ENCODE measurements at regions not wholly inside any gene's neighbourhood (a gene's known extent, or its start where the extent isn't known, plus 50 kb on each side); places are given as distances from the start of the nearest gene placed in this dataset.

DNA sequence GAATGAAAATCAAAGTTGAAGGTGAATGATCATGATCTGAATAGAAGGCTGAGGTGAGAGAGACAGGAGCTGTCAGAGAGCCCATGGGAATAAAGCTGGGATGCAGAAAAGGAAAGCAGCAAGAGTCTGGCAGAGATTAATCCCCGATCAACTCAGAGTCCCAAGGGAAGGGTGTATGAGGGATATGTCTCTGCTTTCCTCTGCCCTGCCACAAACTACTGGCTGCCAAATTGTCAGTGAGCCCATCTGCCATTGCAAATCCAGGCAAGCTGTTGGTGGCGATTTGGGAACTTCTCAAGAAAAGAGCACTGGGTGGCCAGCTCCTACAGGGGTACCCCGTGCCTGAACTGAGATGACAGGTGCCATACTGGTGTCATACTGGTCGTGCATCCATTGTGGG lies 705.5 kb upstream of the MAN1A1 start:
- no peak for DNase-seq

DNA sequence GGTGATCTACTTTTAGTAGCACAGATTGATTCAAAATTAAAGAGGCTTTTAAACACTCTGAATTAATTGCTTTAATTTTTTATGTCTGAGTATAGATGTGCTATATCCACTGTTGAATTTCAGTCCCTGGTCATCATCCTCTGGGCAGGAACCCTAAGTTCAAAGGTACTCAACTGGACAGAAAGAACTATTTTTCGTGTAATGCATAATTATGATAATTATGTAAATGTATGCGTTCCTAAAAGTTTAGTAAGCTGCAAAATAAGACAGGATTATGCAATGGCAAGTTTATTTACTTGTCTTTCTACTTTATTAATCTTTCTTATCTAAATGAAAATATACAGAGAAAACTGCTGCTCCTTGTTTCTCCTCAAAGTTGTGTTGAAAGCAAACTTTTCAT lies 690.1 kb upstream of the MAN1A1 start:
- no peak for DNase-seq

DNA sequence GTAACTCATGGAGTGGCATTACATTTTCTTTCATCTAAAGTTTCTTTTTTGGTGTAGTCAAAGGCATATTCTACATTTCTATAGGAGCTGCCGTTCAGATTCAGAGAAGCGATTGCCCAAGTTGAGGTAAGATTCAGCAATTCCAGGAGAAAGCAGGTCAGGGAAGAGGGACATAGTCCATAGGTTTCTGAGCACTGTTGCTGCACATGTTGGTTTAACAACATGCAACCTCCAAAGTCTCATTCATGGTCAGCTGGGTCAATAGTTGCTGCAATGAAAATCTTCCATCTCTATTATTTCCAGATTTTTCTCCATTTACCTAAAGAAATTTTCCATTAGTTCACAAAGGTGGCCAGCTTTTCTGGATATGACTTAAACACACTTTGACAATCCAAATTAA lies 682.3 kb upstream of the MAN1A1 start:
- no peak for DNase-seq

DNA sequence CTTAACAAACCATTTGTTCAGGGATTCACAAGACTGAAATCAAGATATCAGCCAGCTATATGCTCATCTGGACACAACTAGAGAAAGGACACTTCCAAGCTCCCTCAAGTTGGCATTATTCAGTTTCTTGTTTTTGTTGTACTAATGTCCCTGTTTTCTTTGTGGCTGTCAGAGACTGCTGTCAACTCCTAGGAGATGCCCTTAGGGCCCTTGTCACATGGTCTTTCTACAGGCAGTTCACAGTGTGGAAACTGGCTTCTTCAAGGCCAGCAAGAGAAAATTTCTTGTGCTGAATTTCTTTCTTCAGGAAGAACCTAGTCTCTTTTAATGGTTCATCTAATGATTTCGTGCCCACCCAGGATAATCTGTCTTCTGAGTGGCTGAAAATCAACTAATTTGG lies 677.2 kb upstream of the MAN1A1 start:
- no peak for DNase-seq

DNA sequence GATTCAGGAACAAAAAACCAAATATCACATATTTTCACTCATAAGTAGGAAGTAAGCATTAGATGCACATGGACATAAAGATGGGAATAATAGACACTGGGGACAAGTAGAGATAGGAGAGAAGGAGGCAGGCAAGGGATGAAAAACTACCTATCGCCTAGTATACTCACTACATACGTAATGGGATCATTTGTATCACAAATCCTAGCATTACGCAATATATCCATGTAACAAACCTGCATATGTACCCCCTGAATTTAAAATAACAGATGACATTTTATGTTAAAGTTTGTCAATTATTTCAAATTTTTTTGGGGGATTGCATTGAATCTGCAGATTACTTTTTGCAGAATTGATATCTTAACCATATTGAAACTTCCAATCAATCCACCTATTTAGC lies 660.5 kb upstream of the MAN1A1 start:
- DNase-seq = no peak

DNA sequence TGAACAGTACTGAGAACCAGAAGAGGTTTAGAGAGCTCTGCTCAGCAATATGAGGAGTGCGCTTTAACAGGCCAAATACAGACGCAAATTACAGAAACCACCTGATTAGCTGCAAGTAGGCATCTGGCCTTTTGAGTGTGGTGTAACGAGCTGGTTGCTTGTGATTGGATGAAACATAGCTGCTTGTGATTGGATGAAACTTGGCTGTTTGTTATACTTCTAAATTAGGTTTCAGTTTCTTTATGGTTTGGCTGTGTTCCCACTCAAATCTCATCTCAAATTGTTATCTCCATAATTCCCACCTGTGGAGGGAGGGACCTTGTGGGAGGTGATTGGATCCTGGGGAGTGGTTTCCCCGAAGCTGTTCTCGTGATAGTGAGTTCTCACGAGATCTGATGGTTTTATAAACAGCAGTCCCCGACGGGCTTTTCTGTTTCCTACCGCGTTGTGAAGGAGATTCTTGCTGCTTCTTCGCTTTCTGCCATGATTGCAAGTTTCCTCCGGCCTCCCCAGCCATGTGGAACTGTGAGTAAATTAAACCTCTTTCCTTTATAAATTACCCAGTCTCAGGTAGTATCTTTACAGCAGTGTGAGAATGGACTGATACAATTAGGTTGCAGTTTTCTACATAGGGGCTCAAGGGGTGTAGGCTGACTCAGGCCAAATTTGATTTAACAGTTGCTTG lies 655.9 kb upstream of the MAN1A1 start:
- DNase-seq = no peak

DNA sequence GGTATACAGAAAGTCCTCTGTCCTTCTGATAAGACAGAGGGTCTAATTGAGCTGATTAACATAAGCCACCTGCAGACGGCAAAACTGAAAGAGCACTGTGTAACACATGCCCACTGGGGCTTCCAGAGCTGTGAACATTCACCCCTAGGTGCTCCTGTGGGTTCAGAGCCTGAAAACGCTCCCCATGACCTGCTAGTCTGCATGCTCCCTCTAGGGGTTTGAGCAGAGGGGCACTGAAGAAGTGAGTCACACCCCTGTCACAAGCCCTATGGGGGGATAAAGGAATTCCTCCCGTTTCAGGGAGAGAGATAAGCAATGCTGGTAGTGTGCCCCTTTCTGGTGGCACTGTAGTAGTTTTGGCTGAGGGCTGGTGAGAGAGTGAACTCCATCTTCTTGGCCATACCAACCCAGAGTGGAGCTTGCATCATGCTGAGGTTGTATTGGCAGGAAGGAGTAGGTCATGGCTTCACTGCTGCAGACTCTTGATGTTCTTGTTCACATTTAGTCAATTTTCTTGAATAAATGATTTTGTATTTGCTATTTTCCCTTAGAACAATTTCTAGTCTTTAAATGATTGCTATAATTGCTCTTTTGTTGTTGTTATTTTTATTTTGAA lies 637.5 kb upstream of the MAN1A1 start:
- no peak for DNase-seq

DNA sequence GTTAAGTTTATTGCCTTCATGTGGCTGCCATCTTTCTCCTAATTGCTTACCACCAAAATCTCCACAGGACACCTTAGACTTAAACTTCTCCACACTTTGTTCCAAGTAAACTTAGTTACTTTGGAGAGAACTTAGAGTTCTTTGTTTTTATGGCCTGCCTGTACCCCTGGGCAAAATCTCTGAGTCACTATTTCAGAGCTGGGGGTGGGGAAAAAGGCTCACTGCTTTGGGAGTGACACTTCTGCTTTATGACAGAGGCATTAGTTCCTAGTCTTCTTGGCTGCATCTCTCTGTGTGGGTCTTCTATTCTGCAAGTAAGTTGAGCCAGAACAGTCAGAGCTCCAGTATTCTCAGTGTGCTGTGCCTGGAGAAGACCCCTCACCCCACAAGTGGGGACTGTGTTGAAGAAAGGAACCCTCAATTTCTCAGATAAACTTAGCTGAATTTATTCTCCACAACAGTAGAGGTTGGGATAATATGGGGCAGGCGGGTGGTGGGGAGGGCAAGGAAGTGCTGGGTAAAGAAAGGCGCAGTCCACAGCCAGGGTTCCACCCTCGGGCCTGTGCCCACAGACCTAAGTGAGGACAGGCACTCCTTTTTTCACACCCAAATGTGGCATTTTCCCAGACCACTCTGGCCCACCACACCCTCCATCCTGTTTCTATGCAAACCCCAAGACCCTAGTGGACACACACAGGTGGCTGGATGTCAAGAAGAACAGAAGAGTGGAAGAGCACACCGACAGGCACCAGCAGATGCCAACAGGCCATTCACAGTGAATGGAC lies 636.6 kb upstream of the MAN1A1 start:
- no peak for DNase-seq

DNA sequence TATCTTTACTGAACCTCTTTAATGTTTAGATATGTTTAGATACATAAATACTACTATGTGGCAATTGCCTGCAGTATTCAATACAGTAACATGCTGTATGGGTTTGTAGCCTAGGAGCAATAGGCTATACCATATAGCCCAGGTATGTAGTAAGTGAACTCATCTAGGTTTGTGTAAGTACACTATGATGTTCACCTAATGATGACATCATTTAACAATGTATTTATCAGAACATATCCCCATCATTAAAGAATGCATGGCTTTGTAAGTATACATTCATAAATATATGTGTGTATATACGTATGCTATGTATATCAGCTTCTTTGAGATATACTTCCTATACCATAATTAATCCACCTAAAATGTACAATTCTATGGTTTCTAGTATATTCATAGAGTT lies 631.2 kb upstream of the MAN1A1 start:
- no peak for DNase-seq

DNA sequence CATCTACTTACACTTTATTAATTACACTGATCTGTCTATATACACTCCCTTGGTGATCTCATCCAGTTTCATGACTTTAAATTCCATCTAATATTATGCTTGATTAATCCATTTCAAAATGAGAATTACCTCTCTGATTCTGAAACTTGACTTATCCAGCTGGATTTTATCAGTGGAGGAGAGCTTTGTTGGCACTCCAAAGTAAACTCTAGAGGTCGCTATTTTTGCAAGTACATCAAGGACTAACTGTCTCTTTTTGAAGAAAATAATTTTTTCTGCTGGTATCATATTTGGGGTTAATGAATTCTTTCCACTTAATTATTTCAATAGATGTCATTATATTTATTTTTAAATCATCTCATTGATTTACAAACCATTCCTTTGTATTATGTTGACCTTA lies 630.3 kb upstream of the MAN1A1 start:
- no peak for DNase-seq

DNA sequence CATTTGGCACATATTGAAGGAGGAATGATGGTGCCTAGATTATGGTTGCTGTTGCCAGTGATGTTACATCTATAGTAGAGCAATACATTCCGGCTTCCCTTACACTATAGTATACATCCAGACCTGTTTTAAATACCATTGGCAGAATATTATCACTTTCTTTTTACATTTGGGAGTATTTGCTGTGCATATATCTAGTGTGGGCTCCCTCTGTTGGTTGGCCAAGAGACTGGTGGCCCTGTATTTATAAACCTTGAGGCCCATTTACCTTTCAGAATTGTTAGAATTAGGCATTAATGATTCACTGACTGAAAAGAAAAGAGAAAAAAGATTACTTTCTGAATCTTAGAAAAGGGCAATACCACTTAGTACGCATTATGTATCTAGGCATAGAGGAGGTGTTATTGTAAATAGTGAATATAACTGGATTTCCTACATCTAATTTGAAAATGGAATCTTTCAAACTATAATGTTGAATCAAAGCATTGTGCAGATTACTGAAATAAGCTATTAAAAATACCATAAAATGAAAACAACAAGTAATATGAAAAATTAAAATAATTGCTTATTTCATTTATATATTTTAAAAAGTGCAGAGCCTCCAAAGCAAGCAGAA lies 628.8 kb upstream of the MAN1A1 start:
- DNase-seq = no peak

DNA sequence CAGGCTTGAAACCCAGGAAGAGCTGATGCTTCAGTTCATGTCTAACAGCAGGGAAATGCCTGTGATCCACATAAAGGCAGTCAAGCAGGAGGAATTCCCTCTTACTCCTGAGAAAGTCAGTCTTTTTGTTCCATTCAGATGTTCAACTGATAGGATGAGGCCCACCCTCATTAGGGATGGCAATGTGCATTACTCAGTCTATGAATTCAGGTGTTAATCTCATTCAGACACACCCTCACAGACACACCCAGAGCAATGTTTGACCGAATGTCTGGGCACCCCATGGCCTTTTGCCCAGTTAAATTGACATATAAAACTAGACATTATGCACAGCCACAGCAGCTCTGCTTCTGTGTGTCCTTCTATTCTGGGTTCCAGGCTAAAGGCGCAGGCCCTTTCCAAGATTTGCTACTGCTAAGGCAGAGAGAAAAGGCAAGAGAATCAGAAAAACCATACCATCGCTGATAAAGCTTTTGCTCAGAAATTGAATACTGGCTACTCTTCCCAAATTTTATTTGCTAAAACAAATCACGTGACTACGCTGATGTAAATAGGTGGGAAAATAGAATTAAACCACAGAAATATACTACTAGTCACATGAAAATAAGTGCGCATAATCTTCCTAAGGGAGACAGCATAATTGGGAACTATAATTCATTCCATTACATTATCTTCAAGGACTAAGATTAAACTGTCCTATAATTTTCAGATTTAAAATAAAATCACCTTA lies 625.0 kb upstream of the MAN1A1 start:
- no peak for DNase-seq

DNA sequence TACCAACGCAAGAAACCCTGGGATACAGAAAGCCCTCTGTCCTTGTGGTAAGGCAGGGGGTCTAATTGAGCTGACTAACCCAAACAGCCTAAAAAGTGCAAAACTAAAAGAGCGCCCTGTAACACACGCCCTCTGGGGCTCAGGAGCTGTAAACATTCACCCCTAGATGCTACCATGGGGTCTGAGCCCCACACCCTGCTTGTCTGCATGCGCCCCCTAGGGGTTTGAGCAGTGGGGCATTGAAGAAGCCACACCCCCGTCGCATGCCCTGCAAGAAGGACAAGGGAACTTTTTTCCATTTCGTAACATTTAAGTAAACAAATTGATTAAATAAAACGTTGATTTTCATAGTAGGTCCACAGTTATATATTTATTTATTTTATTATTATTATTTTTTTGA lies 616.9 kb upstream of the MAN1A1 start:
- no peak for DNase-seq

DNA sequence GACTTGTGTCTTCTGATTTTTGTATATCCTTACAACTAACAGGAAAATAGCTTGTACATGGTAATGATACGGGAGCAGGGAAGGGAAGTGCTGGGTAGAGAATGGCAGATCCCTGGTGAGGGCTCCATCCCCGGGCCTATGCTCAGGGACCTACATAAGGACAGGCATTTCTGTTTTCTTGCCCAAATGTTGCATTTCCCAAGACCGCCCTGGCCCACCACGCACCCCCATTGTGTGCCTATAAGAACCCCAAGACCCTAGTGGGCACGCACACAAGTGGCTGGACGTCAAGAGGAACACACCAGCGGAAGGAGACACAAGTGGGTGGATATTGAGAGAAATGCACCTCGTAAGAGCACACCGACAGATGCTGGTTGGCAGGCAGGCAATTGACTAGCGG lies 616.3 kb upstream of the MAN1A1 start:
- DNase-seq = no peak

DNA sequence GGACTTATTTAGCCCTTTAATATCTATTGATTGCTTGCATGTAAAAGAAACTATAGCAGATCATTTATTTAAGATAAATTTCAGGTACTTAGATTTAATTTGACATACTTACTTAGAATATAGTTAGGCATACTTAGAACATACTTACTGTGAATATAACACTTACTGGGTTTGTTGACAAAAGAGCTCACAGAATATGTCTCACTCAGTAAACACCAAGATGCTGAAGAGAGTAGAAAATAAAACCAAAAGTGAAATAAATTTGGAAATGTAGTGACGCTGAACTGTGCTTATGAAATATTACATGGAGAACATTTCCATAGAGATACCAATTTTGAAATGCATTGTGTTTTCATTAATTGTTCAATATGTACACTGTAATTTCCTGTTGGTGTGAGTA lies 615.4 kb upstream of the MAN1A1 start:
- DNase-seq = no peak

DNA sequence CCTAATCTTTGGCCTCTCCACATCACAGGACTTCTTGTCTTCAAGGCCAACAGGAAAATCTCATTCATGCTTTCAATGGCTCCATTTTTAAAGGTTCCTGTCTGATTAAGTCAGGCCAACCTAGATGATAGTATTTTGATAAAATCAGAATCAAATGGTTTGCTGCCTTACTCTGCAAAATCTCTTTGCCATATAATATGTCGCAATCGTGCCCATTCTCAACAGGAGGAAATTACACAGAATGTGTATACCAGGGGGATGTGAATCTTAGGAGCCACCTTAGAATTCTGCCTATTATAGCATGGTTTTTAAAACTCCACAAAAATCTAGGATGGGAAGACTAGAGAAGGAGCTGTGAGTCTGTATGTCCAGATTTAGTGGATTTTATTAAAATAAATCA lies 612.9 kb upstream of the MAN1A1 start:
- no peak for DNase-seq

DNA sequence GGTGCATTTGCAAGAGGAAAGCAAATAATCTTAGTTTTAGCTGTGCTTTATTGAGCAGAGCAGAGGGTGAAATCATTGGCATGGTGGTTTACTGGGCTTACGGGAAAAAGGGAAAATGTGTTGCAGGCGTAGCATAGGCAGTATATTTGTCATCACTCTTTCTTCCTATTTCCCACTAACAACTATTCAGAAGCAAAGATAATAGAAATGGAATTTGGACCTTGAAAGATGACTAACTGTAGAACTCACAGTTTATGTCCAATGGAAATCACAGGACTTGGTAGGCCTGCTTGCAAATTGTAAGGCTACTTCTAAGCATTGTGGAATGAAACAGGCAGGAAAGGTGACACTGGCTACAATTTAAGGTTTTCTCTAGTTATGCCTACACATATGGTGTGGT lies 611.9 kb upstream of the MAN1A1 start:
- DNase-seq = no peak

DNA sequence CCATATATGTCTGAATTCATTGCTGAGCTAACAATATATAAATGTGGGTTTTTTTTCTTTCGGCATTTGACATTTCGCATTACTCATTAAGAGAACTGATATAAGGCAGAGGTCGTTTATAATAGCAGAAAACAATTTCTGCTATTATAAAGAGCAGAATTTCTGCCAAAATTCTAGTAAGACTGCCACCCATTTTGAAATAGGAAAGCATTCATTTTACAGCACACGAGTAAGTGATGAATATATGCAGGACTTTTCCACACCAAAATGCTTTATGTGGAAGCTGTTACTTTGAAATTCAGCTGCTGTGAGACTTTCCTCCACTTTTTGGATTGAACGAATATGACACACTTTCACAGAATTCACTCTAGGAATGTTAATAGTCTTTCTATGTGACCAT lies 610.9 kb upstream of the MAN1A1 start:
- DNase-seq = no peak

DNA sequence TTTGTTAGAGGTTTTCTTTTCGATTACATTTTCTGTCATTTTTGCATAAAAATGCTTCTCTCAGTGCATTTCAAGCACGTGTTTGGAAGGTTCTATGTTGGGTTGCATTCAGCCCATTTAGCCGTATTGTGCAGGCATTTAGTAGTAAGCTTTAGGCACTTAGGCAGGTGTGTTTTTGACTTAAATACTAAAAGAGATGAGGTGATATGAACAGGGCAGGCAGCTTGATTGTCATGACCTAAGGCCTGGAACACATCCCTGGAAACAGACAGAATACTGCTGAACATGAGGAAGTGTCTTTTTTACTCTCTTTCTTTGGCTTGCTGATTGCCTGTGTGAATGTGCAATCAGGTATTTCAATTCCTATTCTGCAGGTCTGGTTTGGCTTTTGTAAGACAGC lies 610.5 kb upstream of the MAN1A1 start:
- no peak for DNase-seq

DNA sequence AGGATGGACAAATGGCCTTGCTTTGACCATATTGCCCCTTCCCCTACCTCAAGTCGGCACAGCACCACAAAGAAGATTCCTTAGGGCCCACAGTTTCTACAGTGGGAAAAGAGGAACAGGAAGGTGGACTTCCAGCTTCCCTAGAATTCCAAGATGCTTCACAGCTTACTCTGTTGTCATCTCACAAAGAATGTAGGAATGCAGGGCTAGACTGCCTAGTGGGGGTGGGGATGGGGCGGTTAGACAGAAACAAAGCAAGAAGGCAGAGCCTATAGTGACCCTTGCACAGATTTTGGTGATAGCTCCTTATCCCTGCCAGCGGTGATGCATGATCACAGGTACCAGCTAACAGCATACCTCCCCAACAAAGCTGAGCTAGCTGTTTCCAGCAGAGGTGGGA lies 607.6 kb upstream of the MAN1A1 start:
- no peak for DNase-seq

DNA sequence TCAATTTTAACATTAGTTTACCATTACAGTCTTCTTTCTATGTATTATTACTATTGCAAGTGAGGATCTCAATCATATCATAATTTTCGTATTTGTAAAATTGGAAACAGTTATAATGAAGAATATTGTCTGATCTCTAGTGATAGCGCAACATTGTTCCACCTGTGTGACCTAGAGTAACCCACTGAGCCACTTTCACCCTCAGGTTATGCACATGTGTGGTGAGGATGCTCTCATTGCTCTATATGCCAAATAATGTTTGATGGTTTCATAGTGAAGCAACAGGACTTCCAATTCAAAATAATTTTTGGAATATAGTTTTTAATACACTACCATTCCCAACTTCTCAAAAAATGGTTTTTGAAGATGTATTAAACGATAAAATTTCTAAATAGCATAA lies 603.1 kb upstream of the MAN1A1 start:
- DNase-seq = no peak

DNA sequence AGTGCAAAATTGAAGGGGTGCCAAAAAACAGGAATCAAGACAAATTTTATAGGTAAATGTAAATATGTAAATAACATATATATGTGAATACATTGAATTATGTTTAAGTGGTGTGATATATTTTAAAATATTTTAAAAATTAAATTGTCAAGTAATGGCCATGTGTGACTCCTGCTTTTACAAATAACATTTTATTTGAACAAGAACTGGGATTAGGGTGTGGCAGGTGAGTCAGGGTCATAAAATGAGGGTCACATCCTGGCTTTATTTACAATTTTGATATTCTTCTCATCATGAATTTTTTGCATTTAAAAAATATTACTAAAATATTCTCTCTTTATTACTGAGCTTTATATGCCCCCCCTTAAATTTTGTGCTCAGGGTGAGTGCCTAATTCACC lies 601.1 kb upstream of the MAN1A1 start:
- DNase-seq = no peak

DNA sequence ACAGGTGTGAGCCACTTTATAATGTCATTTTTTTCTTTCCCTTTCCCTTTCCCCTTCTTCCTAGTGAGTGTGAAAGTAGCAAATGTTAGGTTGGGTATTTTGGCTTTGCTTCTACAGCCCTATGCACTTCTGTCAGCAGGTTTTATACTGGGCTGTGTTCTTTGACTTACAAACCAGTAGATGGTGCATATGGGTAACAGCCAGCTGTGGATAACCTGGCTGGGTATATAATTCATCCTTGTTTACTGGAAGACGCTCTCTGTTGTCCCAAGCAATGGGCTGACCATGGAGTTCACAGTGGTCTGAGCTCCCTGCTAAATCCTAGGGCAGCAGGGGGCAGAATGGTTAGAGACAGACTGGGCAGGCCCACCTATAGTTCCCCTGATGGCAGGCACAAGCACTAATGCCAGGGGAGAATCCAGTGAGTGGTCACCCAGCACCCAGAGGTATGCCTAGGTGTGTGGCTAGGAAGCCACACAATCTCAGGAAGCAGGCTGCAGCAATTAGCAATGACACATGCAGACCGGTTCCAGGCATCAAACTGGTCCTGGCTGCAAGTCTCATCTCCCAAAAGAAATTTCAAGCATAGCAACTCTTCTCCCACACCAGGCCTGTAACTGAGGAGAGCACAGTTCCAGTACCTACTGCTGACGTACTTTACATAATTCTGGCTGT lies 592.7 kb upstream of the MAN1A1 start:
- no peak for DNase-seq
